H1 (cell line): ENCODE measurements at regions not wholly inside any gene's neighbourhood (a gene's known extent, or its start where the extent isn't known, plus 50 kb on each side); places are given as distances from the start of the nearest gene placed in this dataset.

Experiments used
- CTCF ChIA-PET: fragments of 300-600 bp; sonication (Branson Sonifier 250); formaldehyde crosslinking; loops from one replicate; lab custom pipeline; 2021; ENCODE audit not compliant: partially characterized antibody; lab: Charles Lee
- POLR2A ChIA-PET: fragments of 300-600 bp; sonication (Branson Sonifier 250); formaldehyde crosslinking; loops from one replicate; lab custom pipeline; 2021; ENCODE audit warnings: inconsistent platforms; ENCODE audit not compliant: partially characterized antibody; lab: Charles Lee
- DNase-seq, 2 experiments: peaks; one replicate each; pipeline versions ENCODE4 v3.0.0 to v3.0.0-alpha.2; 2010 to 2022; ENCODE audit warnings: low spot score in 2 of 2, low read depth in 1 of 2, mixed read lengths in 1 of 2
- FAIRE-seq: peaks from 2 replicates; lab custom pipeline; 2011; peaks lifted over from hg19 to GRCh38; lab: Jason Lieb, UNC
- H2AFZ ChIP-seq: 2 replicates; pipeline ENCODE4 v1.8.1; 2012; ENCODE audit warnings: low read length, inconsistent platforms
- H2AK5ac ChIP-seq: 2 replicates; pipeline ENCODE4 v1.6.1; 2013; ENCODE audit warnings: low read depth, low read length
- H2BK120ac ChIP-seq: replicated peaks from 2 replicates; pipeline ENCODE3; 2013; ENCODE audit warnings: low read depth, low read length, inconsistent platforms
- H2BK12ac ChIP-seq: 2 replicates; pipeline ENCODE4 v1.6.1; 2013; ENCODE audit warnings: low read depth, low read length
- H2BK15ac ChIP-seq: 2 replicates; pipeline ENCODE4 v1.6.1; 2013; ENCODE audit warnings: low read length
- H2BK20ac ChIP-seq: 2 replicates; pipeline ENCODE4 v1.6.1; 2013; ENCODE audit warnings: low read length
- H2BK5ac ChIP-seq: 2 replicates; pipeline ENCODE4 v1.6.1; 2013; ENCODE audit warnings: low read depth, low read length
- H3K14ac ChIP-seq: 2 replicates; pipeline ENCODE4 v1.6.1; 2013; ENCODE audit warnings: inconsistent platforms; ENCODE audit not compliant: insufficient read length
- H3K18ac ChIP-seq: 2 replicates; pipeline ENCODE4 v1.6.1; 2013; ENCODE audit warnings: low read length; ENCODE audit errors: extremely low read depth
- H3K23ac ChIP-seq: 2 replicates; pipeline ENCODE4 v1.6.1; 2013; ENCODE audit warnings: inconsistent platforms; ENCODE audit not compliant: insufficient read length
- H3K23me2 ChIP-seq: 2 replicates; pipeline ENCODE4 v1.6.1; 2013; ENCODE audit warnings: low read depth, low read length
- H3K27ac ChIP-seq: 2 replicates; pipeline ENCODE4 v1.6.1; 2011; ENCODE audit warnings: low read depth, low read length, inconsistent platforms
- H3K27me3 ChIP-seq, 4 experiments: replicated peaks in 1 of 4; 1 replicate in 1 of 4; 2 replicates in 3 of 4; pipeline versions ENCODE4 v1.6.1 to v1.8.1; 2011 to 2013; ENCODE audit warnings: low read length in 3 of 4, mild to moderate bottlenecking in 3 of 4, inconsistent platforms in 2 of 4, mixed read lengths in 2 of 4, moderate library complexity in 1 of 4; ENCODE audit not compliant: control insufficient read depth in 3 of 4, insufficient read depth in 3 of 4; ENCODE audit errors: extremely low read depth in 1 of 4
- H3K36me3 ChIP-seq, 4 experiments: 2 replicates each; pipeline versions ENCODE4 v1.6.1 to v1.8.1; 2011 to 2013; ENCODE audit warnings: mild to moderate bottlenecking in 4 of 4, low read length in 3 of 4, moderate library complexity in 2 of 4, control low read depth in 1 of 4, inconsistent platforms in 1 of 4; ENCODE audit not compliant: insufficient read depth in 4 of 4, control insufficient read depth in 2 of 4
- H3K4ac ChIP-seq: replicated peaks from 2 replicates; pipeline ENCODE3; 2013; ENCODE audit warnings: low read length, low read depth, mixed read lengths, inconsistent platforms; ENCODE audit not compliant: insufficient read length
- H3K4me1 ChIP-seq, 4 experiments: replicated peaks in 1 of 4; 1 replicate in 1 of 4; 2 replicates in 3 of 4; pipeline versions ENCODE4 v1.6.1 to v1.8.1; 2011 to 2013; ENCODE audit warnings: low read length in 3 of 4, inconsistent platforms in 2 of 4, mixed read lengths in 1 of 4; ENCODE audit not compliant: insufficient read depth in 4 of 4, control insufficient read depth in 3 of 4
- H3K4me2 ChIP-seq, 2 experiments: 2 replicates each; pipeline versions ENCODE4 v1.6.1 to v1.8.1; 2011 to 2013; ENCODE audit warnings: low read depth in 2 of 2, low read length in 2 of 2, control low read depth in 1 of 2, inconsistent platforms in 1 of 2, mild to moderate bottlenecking in 1 of 2; ENCODE audit not compliant: insufficient read depth in 1 of 2
- H3K4me3 ChIP-seq, 4 experiments: fragments of 200-600, 300-600 bp in 1 of 4; sonication (generic), shearing (Covaris generic), sonication (Bioruptor Twin) in 1 of 4; 2 replicates each; pipeline versions ENCODE4 v1.5.1 to v1.8.1; 2011 to 2016; ENCODE audit warnings: low read length in 4 of 4, low read depth in 3 of 4, control low read depth in 2 of 4, inconsistent platforms in 2 of 4, mild to moderate bottlenecking in 2 of 4, mixed read lengths in 1 of 4, moderate library complexity in 1 of 4; ENCODE audit not compliant: insufficient read depth in 2 of 4; ENCODE audit errors: extremely low read depth in 1 of 4
- H3K56ac ChIP-seq: replicated peaks from 2 replicates; pipeline ENCODE3; 2013; ENCODE audit warnings: low read depth, mild to moderate bottlenecking, mixed read lengths, low read length, inconsistent platforms; ENCODE audit not compliant: insufficient read length
- H3K79me1 ChIP-seq: 2 replicates; pipeline ENCODE4 v1.6.1; 2013; ENCODE audit warnings: low read depth, low read length, control low read depth
- H3K79me2 ChIP-seq, 2 experiments: 2 replicates each; pipeline versions ENCODE4 v1.6.1 to v1.8.1; 2012 to 2013; ENCODE audit warnings: low read length in 2 of 2, mild to moderate bottlenecking in 2 of 2, inconsistent platforms in 1 of 2; ENCODE audit not compliant: insufficient read depth in 2 of 2, control insufficient read depth in 1 of 2
- H3K9ac ChIP-seq, 4 experiments: replicated peaks in 1 of 4; 1 replicate in 1 of 4; 2 replicates in 3 of 4; pipeline versions ENCODE4 v1.6.1 to v1.8.1; 2011 to 2013; ENCODE audit warnings: low read depth in 3 of 4, low read length in 3 of 4, control low read depth in 2 of 4, mild to moderate bottlenecking in 2 of 4, moderate library complexity in 2 of 4, inconsistent platforms in 1 of 4; ENCODE audit errors: extremely low read depth in 1 of 4
- H3K9me3 ChIP-seq, 2 experiments: 2 replicates each; pipeline versions ENCODE4 v1.6.1 to v1.8.1; 2012 to 2013; ENCODE audit warnings: mild to moderate bottlenecking in 2 of 2, moderate library complexity in 2 of 2, control low read depth in 1 of 2, inconsistent platforms in 1 of 2, low read depth in 1 of 2, low read length in 1 of 2, mixed read lengths in 1 of 2; ENCODE audit not compliant: insufficient read depth in 2 of 2
- H4K20me1 ChIP-seq, 2 experiments: replicated peaks in 1 of 2; 2 replicates each; pipeline versions ENCODE3 to v1.8.1; 2011 to 2013; ENCODE audit warnings: inconsistent platforms in 2 of 2, low read length in 2 of 2, mild to moderate bottlenecking in 1 of 2; ENCODE audit not compliant: insufficient read depth in 2 of 2, control insufficient read depth in 1 of 2
- H4K5ac ChIP-seq: 2 replicates; pipeline ENCODE4 v1.6.1; 2013; ENCODE audit warnings: low read length, low read depth, mixed read lengths, inconsistent platforms; ENCODE audit not compliant: insufficient read length
- H4K8ac ChIP-seq: 2 replicates; pipeline ENCODE4 v1.8.0; 2013; ENCODE audit warnings: mild to moderate bottlenecking, moderate library complexity, low read length, inconsistent platforms; ENCODE audit not compliant: insufficient read depth; ENCODE audit errors: extremely low read depth
- H4K91ac ChIP-seq: replicated peaks from 2 replicates; pipeline ENCODE3; 2013; ENCODE audit warnings: low read length, mixed read lengths, inconsistent platforms; ENCODE audit not compliant: insufficient read length
- BRCA1 ChIP-seq: IDR thresholded peaks from 2 replicates; pipeline ENCODE4 v1.6.1; 2012; ENCODE audit warnings: low read depth, low read length, improper control_type of control experiment
- CTCF ChIP-seq, 3 experiments: IDR thresholded peaks; 1 replicate in 2 of 3; 2 replicates in 1 of 3; pipeline versions ENCODE4 v1.5.1 to v1.6.1; 2011; ENCODE audit warnings: low read length in 3 of 3, mild to moderate bottlenecking in 3 of 3, inconsistent platforms in 2 of 3, low read depth in 1 of 3, moderate library complexity in 1 of 3; ENCODE audit not compliant: insufficient read depth in 1 of 3; ENCODE audit errors: control extremely low read depth in 1 of 3
- EGR1 ChIP-seq: IDR thresholded peaks from 2 replicates; pipeline ENCODE4 v1.6.1; 2011; ENCODE audit warnings: low read depth, low read length, borderline replicate concordance
- KDM5A ChIP-seq: fragments of 200-600 bp; IDR thresholded peaks from 2 replicates; pipeline ENCODE4 v1.7.1; 2012; ENCODE audit warnings: mild to moderate bottlenecking, low read length, inconsistent platforms, mixed read lengths
- MAFK ChIP-seq: IDR thresholded peaks from 2 replicates; pipeline ENCODE4 v1.6.1; 2012; ENCODE audit warnings: low read depth, mild to moderate bottlenecking, improper control_type of control experiment, low read length
- NANOG ChIP-seq: IDR thresholded peaks from 2 replicates; pipeline ENCODE4 v1.6.1; 2011; ENCODE audit warnings: low read length, low read depth, mild to moderate bottlenecking, inconsistent platforms; ENCODE audit not compliant: insufficient read depth, poor library complexity, severe bottlenecking
- POLR2AphosphoS5 ChIP-seq: IDR thresholded peaks from 2 replicates; pipeline ENCODE4 v1.6.1; 2011; ENCODE audit warnings: low read depth, low read length
- RAD21 ChIP-seq, 2 experiments: IDR thresholded peaks in 1 of 2; conservative IDR thresholded peaks in 1 of 2; 2 replicates each; pipeline ENCODE4 v1.6.1; 2011; ENCODE audit warnings: low read depth in 2 of 2, low read length in 2 of 2, improper control_type of control experiment in 1 of 2, inconsistent platforms in 1 of 2, mild to moderate bottlenecking in 1 of 2, moderate library complexity in 1 of 2
- RBBP5 ChIP-seq: IDR thresholded peaks from 2 replicates; pipeline ENCODE4 v1.7.1; 2012; ENCODE audit warnings: low read depth, mild to moderate bottlenecking, inconsistent platforms, low read length, moderate library complexity, borderline replicate concordance
- SIX5 ChIP-seq: IDR thresholded peaks from 2 replicates; pipeline ENCODE4 v1.6.1; 2011; ENCODE audit warnings: mild to moderate bottlenecking, low read depth, low read length
- SRF ChIP-seq: IDR thresholded peaks from 2 replicates; pipeline ENCODE4 v1.6.1; 2011; ENCODE audit warnings: mild to moderate bottlenecking, low read depth, low read length, moderate library complexity
- TBP ChIP-seq: IDR thresholded peaks from 2 replicates; pipeline ENCODE4 v1.6.1; 2011; ENCODE audit warnings: low read depth, low read length, improper control_type of control experiment
- WGBS, 2 experiments: shearing (Covaris generic) in 1 of 2; methylation state at CpG; one replicate each; pipeline versions ENCODE4 v1.1.6 to v1.1.7; 2013 to 2015; ENCODE audit warnings: low lambda C conversion rate in 2 of 2, mixed read lengths in 2 of 2, inconsistent platforms in 1 of 2, low coverage in 1 of 2, missing lambda C conversion rate in 1 of 2; ENCODE audit not compliant: insufficient replicate concordance in 2 of 2, insufficient coverage in 1 of 2, insufficient read length in 1 of 2; ENCODE audit errors: extremely low coverage in 1 of 2, missing lambda C conversion rate in 1 of 2; 5-methylcytosine and 5-hydroxymethylcytosine counted together

GRCh38 chr1:196002906-196003305, 605.3 kb downstream of the KCNT2 start:
- H3K23ac ChIP-seq, result no peak overlapping the region
- H2AFZ ChIP-seq, result no peak overlapping the region
- no peak overlapping the region for H3K4ac ChIP-seq
- H2BK120ac ChIP-seq, result no peak overlapping the region
- no peak overlapping the region for H3K14ac ChIP-seq
- no peak overlapping the region for H4K8ac ChIP-seq
- H3K56ac ChIP-seq, result no peak overlapping the region
- no peak overlapping the region for H2AK5ac ChIP-seq
- no peak overlapping the region for H4K5ac ChIP-seq
- no peaks in the 10 kb centered on the region for H3K23me2 ChIP-seq
- WGBS, 2 experiments, result 84% methylated on average over 3 of the region's 3 CpGs; no CpG with 5 or more reads in 1 of the 2 experiments
- H3K4me1 ChIP-seq, result peaks cover 0 to 7% (median 0%) of the 10 kb centered on the region in 4 experiments; a peak in 1 of 7 replicates
- peak overlapping the region; percentile 58 for H4K91ac ChIP-seq
- H3K4me2 ChIP-seq, result no peak overlapping the region
- peak overlapping the region; percentile 53 for H2BK20ac ChIP-seq
- H2BK5ac ChIP-seq, result peak overlapping the region; percentile 6; the same call in 1 of the 2 replicates
- H3K18ac ChIP-seq, result no peak overlapping the region
- FAIRE-seq, result no peak
- no peak overlapping the region for H2BK15ac ChIP-seq
- POLR2A ChIA-PET, result no interaction called here
- DNase-seq, result no peak
- H2BK12ac ChIP-seq, result peak overlapping the region; percentile 79; the same call in 1 of the 2 replicates
- no peak overlapping the region; the same call in 1 of the 2 replicates for H3K27ac ChIP-seq
- no peaks in the 10 kb centered on the region for H3K36me3 ChIP-seq
- H4K20me1 ChIP-seq, result no peaks in the 10 kb centered on the region
- H3K4me3 ChIP-seq, result no peak overlapping the region
- CTCF ChIA-PET, result interaction anchor here (0.6 to 1.8 kb wide), 4 partner anchors 10 to 128 kb away, joined by 3 to 5 read pairs (median 3); no protein-coding TSS in a partner anchor
- no peak overlapping the region for H3K9ac ChIP-seq
- H3K9me3 ChIP-seq, result peaks cover 0 to 4% of the 10 kb centered on the region in 2 experiments; a peak in 1 of 4 replicates
- no peaks in the 10 kb centered on the region for H3K79me2 ChIP-seq
- no peaks in the 10 kb centered on the region for H3K79me1 ChIP-seq
- no peaks in the 10 kb centered on the region for H3K27me3 ChIP-seq
- TF ChIP-seq SRF (no peak), POLR2AphosphoS5 (no peak), NANOG (no peak), CTCF (IDR thresholded peaks at IDR 0.05; ENCODE audit: control extremely low read depth in 1 of 3, insufficient read depth in 1 of 3, low read depth in 1 of 3, low read length in 3 of 3) (no peak), KDM5A (no peak), RAD21 (IDR thresholded peaks at IDR 0.05 in 1 of 2, conservative IDR thresholded peaks at IDR 0.05 in 1 of 2; ENCODE audit: low read depth in 2 of 2, low read length in 2 of 2) (no peak), SIX5 (no peak), EGR1 (no peak), BRCA1 (no peak), MAFK (no peak), RBBP5 (no peak), TBP (no peak)
